Mesenchymal stem cell (in vitro differentiated cells and primary cell): ENCODE measurements at regions not wholly inside any gene's neighbourhood (a gene's known extent, or its start where the extent isn't known, plus 50 kb on each side); places are given as distances from the start of the nearest gene placed in this dataset.

Experiments
- DNase-seq: peaks from one replicate; pipeline ENCODE4 v3.0.0-alpha.2; 2013
- H2AFZ ChIP-seq: one replicate; pipeline ENCODE4 v1.6.1; 2013; ENCODE audit warnings: low read depth, mild to moderate bottlenecking, control low read depth, inconsistent platforms, low read length, moderate library complexity
- H2AK5ac ChIP-seq: 2 replicates; pipeline ENCODE4 v1.6.1; 2013; ENCODE audit warnings: low read length, moderate library complexity, mild to moderate bottlenecking, inconsistent platforms; ENCODE audit not compliant: severe bottlenecking
- H2BK120ac ChIP-seq: one replicate; pipeline ENCODE4 v1.6.1; 2013; ENCODE audit warnings: low read depth, mild to moderate bottlenecking, inconsistent platforms, low read length, moderate library complexity
- H2BK12ac ChIP-seq, 2 experiments: one replicate each; pipeline ENCODE4 v1.6.1; 2013; ENCODE audit warnings: inconsistent platforms in 2 of 2, low read length in 2 of 2, mild to moderate bottlenecking in 2 of 2, moderate library complexity in 2 of 2, control low read depth in 1 of 2
- H2BK15ac ChIP-seq: one replicate; pipeline ENCODE4 v1.6.1; 2013; ENCODE audit warnings: mild to moderate bottlenecking, low read depth, inconsistent platforms; ENCODE audit not compliant: poor library complexity, severe bottlenecking
- H2BK5ac ChIP-seq: 2 replicates; pipeline ENCODE4 v1.6.1; 2013; ENCODE audit warnings: low read depth, mild to moderate bottlenecking, low read length, control low read depth, inconsistent platforms; ENCODE audit not compliant: poor library complexity, severe bottlenecking
- H3K14ac ChIP-seq, 2 experiments: one replicate each; pipeline ENCODE4 v1.6.1; 2013; ENCODE audit warnings: inconsistent platforms in 2 of 2, low read length in 2 of 2, control low read depth in 1 of 2, mild to moderate bottlenecking in 1 of 2, moderate library complexity in 1 of 2
- H3K18ac ChIP-seq, 2 experiments: one replicate each; pipeline ENCODE4 v1.6.1; 2013; ENCODE audit warnings: inconsistent platforms in 2 of 2, low read length in 2 of 2, control low read depth in 1 of 2, low read depth in 1 of 2, mild to moderate bottlenecking in 1 of 2
- H3K23ac ChIP-seq, 2 experiments: one replicate each; pipeline ENCODE4 v1.6.1; 2013; ENCODE audit warnings: inconsistent platforms in 2 of 2, low read length in 2 of 2, mild to moderate bottlenecking in 2 of 2, moderate library complexity in 2 of 2, control low read depth in 1 of 2
- H3K27ac ChIP-seq: 2 replicates; pipeline ENCODE4 v1.5.1; 2013; ENCODE audit warnings: mild to moderate bottlenecking, moderate library complexity, low read length, control low read depth, inconsistent platforms; ENCODE audit not compliant: poor library complexity, severe bottlenecking
- H3K27me3 ChIP-seq, 2 experiments: 2 replicates each; pipeline versions ENCODE4 v1.6.1 to v1.7.0; 2013; ENCODE audit warnings: low read length in 2 of 2, mild to moderate bottlenecking in 2 of 2, moderate library complexity in 2 of 2, control low read depth in 1 of 2, inconsistent platforms in 1 of 2; ENCODE audit not compliant: control insufficient read depth in 1 of 2, insufficient read depth in 1 of 2
- H3K36me3 ChIP-seq, 2 experiments: 2 replicates each; pipeline versions ENCODE4 v1.6.1 to v1.7.0; 2013; ENCODE audit warnings: low read length in 2 of 2, control low read depth in 1 of 2, inconsistent platforms in 1 of 2, low read depth in 1 of 2, mild to moderate bottlenecking in 1 of 2; ENCODE audit not compliant: insufficient read depth in 2 of 2, control insufficient read depth in 1 of 2
- H3K4ac ChIP-seq, 2 experiments: one replicate each; pipeline ENCODE4 v1.6.1; 2013; ENCODE audit warnings: inconsistent platforms in 2 of 2, low read length in 2 of 2, mild to moderate bottlenecking in 2 of 2, moderate library complexity in 2 of 2, control low read depth in 1 of 2, low read depth in 1 of 2
- H3K4me1 ChIP-seq: 2 replicates; pipeline ENCODE4 v1.6.1; 2013; ENCODE audit warnings: low read depth, low read length, control low read depth; ENCODE audit not compliant: control insufficient read depth, insufficient read depth
- H3K4me2 ChIP-seq: 2 replicates; pipeline ENCODE4 v1.6.1; 2013; ENCODE audit warnings: low read length, mild to moderate bottlenecking, inconsistent platforms; ENCODE audit not compliant: poor library complexity, severe bottlenecking
- H3K4me3 ChIP-seq, 2 experiments: 2 replicates each; pipeline versions ENCODE4 v1.5.1 to v1.7.0; 2013; ENCODE audit warnings: low read length in 2 of 2, mild to moderate bottlenecking in 2 of 2, control low read depth in 1 of 2, low read depth in 1 of 2; ENCODE audit not compliant: insufficient read depth in 1 of 2
- H3K79me1 ChIP-seq: replicated peaks from 2 replicates; pipeline ENCODE4 v1.6.1; 2013; ENCODE audit warnings: mild to moderate bottlenecking, control low read depth, low read length, inconsistent platforms; ENCODE audit not compliant: poor library complexity, severe bottlenecking
- H3K9ac ChIP-seq: 2 replicates; pipeline ENCODE4 v1.7.0; 2013; ENCODE audit warnings: mild to moderate bottlenecking, low read length, moderate library complexity
- H3K9me3 ChIP-seq: 2 replicates; pipeline ENCODE4 v1.7.0; 2013; ENCODE audit warnings: mild to moderate bottlenecking, low read length; ENCODE audit not compliant: control insufficient read depth
- H4K8ac ChIP-seq: one replicate; pipeline ENCODE4 v1.6.1; 2013; ENCODE audit warnings: inconsistent platforms, mild to moderate bottlenecking, low read length, moderate library complexity
- H4K91ac ChIP-seq: one replicate; pipeline ENCODE4 v1.6.1; 2013; ENCODE audit warnings: mild to moderate bottlenecking, low read length, inconsistent platforms
- WGBS: methylation state at CpG from one replicate; pipeline ENCODE4 v1.1.7; 2013; ENCODE audit warnings: mixed read lengths; 5-methylcytosine and 5-hydroxymethylcytosine counted together

GRCh38 chr4:122555216-122555615 lies 65.7 kb downstream of the IL21 start:
- H3K4me2 ChIP-seq = no peak overlapping the region
- H2BK5ac ChIP-seq = no peak overlapping the region
- DNase-seq = no peak
- H3K23ac ChIP-seq = no peak overlapping the region
- H2AFZ ChIP-seq = no peak overlapping the region
- no peak overlapping the region for H2BK120ac ChIP-seq
- WGBS = 91% methylated on average over 2 of the region's 2 CpGs
- no peaks in the 10 kb centered on the region for H3K4me1 ChIP-seq
- H3K4me3 ChIP-seq = no peak overlapping the region
- H4K8ac ChIP-seq = no peak overlapping the region
- H3K14ac ChIP-seq = no peak overlapping the region
- peaks cover 0 to 4% of the 10 kb centered on the region in 2 experiments for H3K27me3 ChIP-seq
- no peaks in the 10 kb centered on the region for H3K79me1 ChIP-seq
- H3K9me3 ChIP-seq = peaks cover 3% of the 10 kb centered on the region
- no peaks in the 10 kb centered on the region for H3K36me3 ChIP-seq
- no peak overlapping the region for H2BK12ac ChIP-seq
- no peak overlapping the region for H2AK5ac ChIP-seq
- H3K4ac ChIP-seq = no peak overlapping the region
- H3K9ac ChIP-seq = no peak overlapping the region
- H2BK15ac ChIP-seq = no peak overlapping the region
- no peak overlapping the region for H3K18ac ChIP-seq
- H3K27ac ChIP-seq = no peak overlapping the region
- H4K91ac ChIP-seq = no peak overlapping the region

DNA sequence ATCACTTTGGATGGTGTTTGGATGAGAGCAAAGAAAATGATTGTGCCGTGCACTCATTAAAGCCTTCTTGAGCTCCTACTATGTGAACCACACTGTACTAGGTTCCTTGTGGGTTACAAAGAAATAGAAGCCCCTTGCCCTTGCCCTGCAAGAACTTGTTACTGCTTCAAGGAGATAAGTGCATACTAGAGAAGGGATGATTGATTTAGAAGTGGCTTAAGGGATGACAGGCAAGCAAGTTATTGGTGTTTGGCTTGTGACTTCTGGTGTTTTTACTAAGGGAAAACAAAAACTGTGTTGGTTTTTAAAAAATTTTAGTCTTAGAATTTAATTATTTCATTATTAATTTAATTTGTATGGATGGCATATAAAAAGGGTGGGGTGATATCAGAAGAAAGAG lies 67.4 kb downstream of the IL21 start:
- no peak overlapping the region for H3K18ac ChIP-seq
- WGBS = no CpG with 5 or more reads among the region's 1 CpG
- no peaks in the 10 kb centered on the region for H3K9me3 ChIP-seq
- no peaks in the 10 kb centered on the region for H3K79me1 ChIP-seq
- H3K36me3 ChIP-seq = no peaks in the 10 kb centered on the region
- H4K91ac ChIP-seq = no peak overlapping the region
- H3K4ac ChIP-seq = no peak overlapping the region
- H3K27me3 ChIP-seq = peaks cover 0 to 4% of the 10 kb centered on the region in 2 experiments
- no peak overlapping the region for H2BK5ac ChIP-seq
- no peak overlapping the region for H2AFZ ChIP-seq
- H2AK5ac ChIP-seq = no peak overlapping the region
- no peaks in the 10 kb centered on the region for H3K4me1 ChIP-seq
- H3K23ac ChIP-seq = no peak overlapping the region
- H3K4me2 ChIP-seq = no peak overlapping the region
- H4K8ac ChIP-seq = no peak overlapping the region
- H2BK12ac ChIP-seq = no peak overlapping the region
- H2BK120ac ChIP-seq = no peak overlapping the region
- no peak overlapping the region for H3K4me3 ChIP-seq
- no peak overlapping the region for H3K14ac ChIP-seq
- no peak overlapping the region for H2BK15ac ChIP-seq
- no peak overlapping the region for H3K9ac ChIP-seq
- DNase-seq = no peak
- H3K27ac ChIP-seq = no peak overlapping the region

DNA sequence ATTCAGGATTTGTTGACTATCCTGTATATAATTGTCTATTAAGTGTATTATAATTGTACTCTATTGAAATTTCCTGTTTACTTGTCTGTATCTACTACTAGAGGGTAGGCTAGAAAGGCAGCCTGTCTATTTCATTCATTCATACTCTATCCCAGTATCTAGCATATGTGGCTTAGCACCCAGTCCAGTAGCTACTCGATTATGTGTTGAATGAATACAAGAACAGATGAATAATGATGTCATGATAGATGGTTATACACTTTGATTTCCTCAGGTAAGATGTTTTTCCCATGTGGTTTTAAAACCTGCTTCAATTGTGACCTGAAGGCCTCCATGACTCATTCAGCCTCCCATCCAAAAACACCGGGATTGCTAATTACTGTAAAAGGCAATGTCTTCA lies 68.0 kb downstream of the IL21 start:
- Histone ChIP-seq H3K4me2 (no peak overlapping the region), H2AK5ac (no peak overlapping the region), H3K27me3 (peaks cover 0 to 4% of the 10 kb centered on the region in 2 experiments), H2BK12ac (no peak overlapping the region), H3K9me3 (no peaks in the 10 kb centered on the region), H3K4ac (no peak overlapping the region), H3K36me3 (no peaks in the 10 kb centered on the region), H2BK120ac (no peak overlapping the region), H4K91ac (no peak overlapping the region), H2BK15ac (no peak overlapping the region), H2BK5ac (no peak overlapping the region), H3K14ac (no peak overlapping the region), H3K23ac (no peak overlapping the region), H2AFZ (no peak overlapping the region), H3K4me1 (no peaks in the 10 kb centered on the region), H4K8ac (no peak overlapping the region), H3K9ac (no peak overlapping the region), H3K18ac (no peak overlapping the region), H3K4me3 (no peak overlapping the region), H3K79me1 (no peaks in the 10 kb centered on the region), H3K27ac (no peak overlapping the region)
- whole genome bisulfite sequencing = 97% methylated on average over 1 of the region's 2 CpGs
- no peak for DNase-seq

DNA sequence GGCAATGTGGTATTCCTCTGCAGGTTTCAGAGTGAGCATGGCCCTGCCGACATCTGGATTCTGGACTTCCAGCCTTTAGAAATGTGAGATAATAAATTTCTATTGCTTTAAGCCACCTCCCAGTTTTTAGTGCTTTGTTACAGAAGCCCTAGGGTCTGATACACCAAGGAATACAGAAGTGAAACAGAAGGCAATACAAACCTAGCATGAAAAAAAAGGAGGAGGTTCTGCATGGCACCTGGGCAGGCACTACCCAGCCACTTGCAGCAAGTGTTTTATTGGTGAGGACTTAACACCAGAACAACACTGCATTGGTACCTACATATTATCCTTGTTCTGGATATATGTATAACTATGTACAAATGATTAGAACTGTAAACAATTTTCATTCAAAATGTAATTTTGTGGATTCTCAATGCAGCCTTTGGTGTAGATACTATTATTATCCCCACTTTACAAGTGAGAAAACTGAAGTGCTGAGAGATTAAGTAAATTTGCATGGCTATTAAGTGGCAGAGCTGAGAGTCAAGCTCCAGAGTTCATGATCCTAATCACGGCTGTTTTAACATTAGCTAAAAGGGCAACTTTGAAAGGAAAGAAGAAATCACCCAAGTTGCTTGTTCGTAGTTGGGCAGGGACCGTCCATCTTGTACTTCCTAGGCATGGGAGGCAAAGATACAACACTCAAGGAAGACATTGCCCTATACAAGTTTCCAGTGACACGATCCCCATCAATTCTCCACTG lies 71.8 kb downstream of the IL21 start:
- WGBS = 82% methylated on average over 3 of the region's 5 CpGs
- no peaks in the 10 kb centered on the region for H3K27me3 ChIP-seq
- no peak for DNase-seq
- no peak overlapping the region for H3K9ac ChIP-seq
- H3K23ac ChIP-seq = no peak overlapping the region
- no peak overlapping the region for H2BK12ac ChIP-seq
- no peaks in the 10 kb centered on the region for H3K79me1 ChIP-seq
- no peak overlapping the region for H3K4me2 ChIP-seq
- H3K4ac ChIP-seq = no peak overlapping the region
- no peak overlapping the region for H3K14ac ChIP-seq
- no peak overlapping the region for H2AFZ ChIP-seq
- no peak overlapping the region for H3K27ac ChIP-seq
- no peaks in the 10 kb centered on the region for H3K36me3 ChIP-seq
- no peak overlapping the region for H2BK5ac ChIP-seq
- H2BK120ac ChIP-seq = no peak overlapping the region
- H3K4me1 ChIP-seq = no peaks in the 10 kb centered on the region
- H4K91ac ChIP-seq = no peak overlapping the region
- no peak overlapping the region for H3K4me3 ChIP-seq
- no peak overlapping the region for H4K8ac ChIP-seq
- no peak overlapping the region for H2AK5ac ChIP-seq
- no peak overlapping the region for H2BK15ac ChIP-seq
- H3K18ac ChIP-seq = no peak overlapping the region
- no peaks in the 10 kb centered on the region for H3K9me3 ChIP-seq
